Endothelial cell of umbilical vein (primary cell): ENCODE measurements at regions not wholly inside any gene's neighbourhood (a gene's known extent, or its start where the extent isn't known, plus 50 kb on each side); places are given as distances from the start of the nearest gene placed in this dataset.

ENCODE experiments used
- BruUV-seq: library from RNA; stranded (reverse); fragments of 400-500 nt; replicated peaks from 2 replicates; lab custom pipeline; 2021; lab: Mats Ljungman, UMichigan
- CTCF ChIA-PET: fragments of 300-600, 350-600 bp; sonication (Branson Sonifier 250); formaldehyde crosslinking; loops from one replicate; lab custom pipeline; 2021; ENCODE audit warnings: antibody characterized with exemption, inconsistent platforms; lab: Charles Lee
- POLR2A ChIA-PET: fragments of 300-600, 350-600 bp; sonication (Branson Sonifier 250); formaldehyde crosslinking; loops from one replicate; lab custom pipeline; 2021; ENCODE audit warnings: antibody characterized with exemption, inconsistent platforms; lab: Charles Lee
- DNase-seq: peaks from one replicate; pipeline ENCODE4 v3.0.0-alpha.2; 2011; ENCODE audit warnings: low read depth, low spot score
- FAIRE-seq: peaks from 2 replicates; lab custom pipeline; 2011; peaks lifted over from hg19 to GRCh38; lab: Jason Lieb, UNC
- H2AFZ ChIP-seq: 2 replicates; pipeline ENCODE4 v1.6.0; 2012; ENCODE audit warnings: low read depth, low read length, control low read depth, inconsistent platforms
- H3K27ac ChIP-seq: 2 replicates; pipeline ENCODE4 v1.5.1; 2011; ENCODE audit warnings: low read depth, mild to moderate bottlenecking, control low read depth, low read length, moderate library complexity; ENCODE audit not compliant: insufficient read depth
- H3K27me3 ChIP-seq, 2 experiments: 2 replicates each; pipeline versions ENCODE4 v1.6.0 to v1.6.1; 2011; ENCODE audit warnings: low read length in 2 of 2, mixed read lengths in 1 of 2; ENCODE audit not compliant: control insufficient read depth in 2 of 2, insufficient read depth in 2 of 2
- H3K36me3 ChIP-seq, 2 experiments: 2 replicates in 1 of 2; 3 replicates in 1 of 2; pipeline ENCODE4 v1.5.1; 2011; ENCODE audit warnings: low read length in 2 of 2, mild to moderate bottlenecking in 1 of 2, moderate library complexity in 1 of 2; ENCODE audit not compliant: control insufficient read depth in 2 of 2, insufficient read depth in 2 of 2; ENCODE audit errors: extremely low read depth in 1 of 2
- H3K4me1 ChIP-seq: 3 replicates; pipeline ENCODE4 v1.5.1; 2011; ENCODE audit warnings: mild to moderate bottlenecking, low read length; ENCODE audit not compliant: control insufficient read depth, insufficient read depth; ENCODE audit errors: extremely low read depth
- H3K4me2 ChIP-seq: 2 replicates; pipeline ENCODE4 v1.6.1; 2011; ENCODE audit warnings: low read length, control low read depth, mixed read lengths; ENCODE audit not compliant: insufficient read depth
- H3K4me3 ChIP-seq, 3 experiments: fragments of 200-600 bp in 1 of 3; sonication (generic), shearing (Covaris generic) in 1 of 3; replicated peaks in 1 of 3; 2 replicates each; pipeline ENCODE4 v1.5.1; 2011 to 2016; ENCODE audit warnings: control low read depth in 3 of 3, low read length in 3 of 3, mild to moderate bottlenecking in 2 of 3, inconsistent platforms in 1 of 3, low read depth in 1 of 3, moderate library complexity in 1 of 3; ENCODE audit not compliant: insufficient read depth in 1 of 3
- H3K79me2 ChIP-seq: 2 replicates; pipeline ENCODE4 v1.6.0; 2012; ENCODE audit warnings: low read length, inconsistent platforms; ENCODE audit not compliant: control insufficient read depth, insufficient read depth
- H3K9ac ChIP-seq: replicated peaks from 2 replicates; pipeline ENCODE3; 2011; ENCODE audit warnings: low read length, control low read depth; ENCODE audit not compliant: insufficient read depth; ENCODE audit errors: extremely low read depth
- H3K9me1 ChIP-seq: replicated peaks from 3 replicates; pipeline ENCODE4 v1.6.0; 2011; ENCODE audit warnings: mild to moderate bottlenecking, low read length; ENCODE audit not compliant: control insufficient read depth, insufficient read depth; ENCODE audit errors: extremely low read depth
- H3K9me3 ChIP-seq: replicated peaks from 2 replicates; pipeline ENCODE4 v1.5.1; 2012; ENCODE audit warnings: low read length, inconsistent platforms; ENCODE audit not compliant: control insufficient read depth, insufficient read depth
- H4K20me1 ChIP-seq: replicated peaks from 2 replicates; pipeline ENCODE3; 2011; ENCODE audit warnings: mild to moderate bottlenecking, low read length; ENCODE audit not compliant: control insufficient read depth, insufficient read depth; ENCODE audit errors: extremely low read depth
- EZH2 ChIP-seq: IDR thresholded peaks from 2 replicates; pipeline ENCODE4 v1.6.1; 2012; ENCODE audit warnings: borderline replicate concordance, low read depth, mild to moderate bottlenecking, moderate library complexity, low read length, inconsistent platforms; ENCODE audit not compliant: severe bottlenecking
- FOS ChIP-seq: IDR thresholded peaks from 2 replicates; pipeline ENCODE4 v1.6.1; 2011; ENCODE audit warnings: mild to moderate bottlenecking, low read length, moderate library complexity, borderline replicate concordance; ENCODE audit not compliant: insufficient read depth
- GATA2 ChIP-seq: IDR thresholded peaks from 2 replicates; pipeline ENCODE4 v1.7.0; 2011; ENCODE audit warnings: low read depth, mild to moderate bottlenecking, moderate library complexity, mixed read lengths, low read length; ENCODE audit not compliant: insufficient read length, insufficient read depth
- JUN ChIP-seq: IDR thresholded peaks from 2 replicates; pipeline ENCODE4 v1.6.1; 2011; ENCODE audit warnings: borderline replicate concordance, low read depth; ENCODE audit not compliant: insufficient read length, insufficient read depth
- MYC ChIP-seq: IDR thresholded peaks from one replicate; pipeline ENCODE4 v1.6.1; 2011; ENCODE audit warnings: mild to moderate bottlenecking, low read depth, low read length
- POLR2A ChIP-seq: IDR thresholded peaks from 2 replicates; pipeline ENCODE4 v1.6.1; 2012; ENCODE audit warnings: low read depth, mild to moderate bottlenecking, control low read depth, low read length
- POLR2AphosphoS5 ChIP-seq: IDR thresholded peaks from 2 replicates; pipeline ENCODE4 v1.6.1; 2012; ENCODE audit warnings: low read depth, mild to moderate bottlenecking, control low read depth, low read length, moderate library complexity; ENCODE audit not compliant: insufficient read depth
- dilution Hi-C: fragments of 300-500 bp; cut with MboI; formaldehyde crosslinking; loops from one replicate; pipeline ENCODE4 v1.15.0; 2019; ENCODE audit warnings: low sequenced_read_pairs; ENCODE audit not compliant: extremely low pct_ligation_motif_present
- intact Hi-C: fragments of 100-400 bp; cut with micrococcal nuclease; formaldehyde crosslinking; loops from one replicate; pipeline ENCODE4 v1.10.0; 2022
- TF ChIP-seq, protein P1 (sequence below): IDR thresholded peaks from 2 replicates; pipeline ENCODE4 v1.6.1; 2011; ENCODE audit not compliant: insufficient read depth, insufficient read length
- TF ChIP-seq, protein P2 (sequence below), 2 donors: IDR thresholded peaks; 1 replicate in 1 of 2; 2 replicates in 1 of 2; pipeline ENCODE4 v1.5.1; 2011; ENCODE audit warnings: low read length in 2 of 2, mild to moderate bottlenecking in 2 of 2, moderate library complexity in 2 of 2, control low read depth in 1 of 2, inconsistent platforms in 1 of 2, low read depth in 1 of 2; ENCODE audit not compliant: insufficient read depth in 1 of 2; ENCODE audit errors: extremely low read depth in 1 of 2

DNA sequence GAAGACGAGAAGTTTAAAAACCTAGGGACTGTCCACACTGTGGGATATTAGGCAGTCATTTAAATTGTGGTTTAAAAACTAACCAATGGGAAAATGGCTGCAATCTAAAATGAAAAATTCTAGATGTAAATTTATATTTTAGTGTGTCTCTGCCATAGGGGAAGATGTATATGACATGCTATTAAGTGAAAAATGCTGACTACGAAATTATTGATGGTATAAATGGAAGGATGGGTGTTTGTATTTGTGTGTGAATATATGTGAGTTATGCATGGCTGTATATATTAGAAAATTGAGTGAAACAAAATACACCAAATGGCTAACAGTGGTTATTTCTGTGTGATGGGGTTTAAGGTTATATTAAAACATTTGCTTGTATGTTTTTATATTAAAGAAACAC lies 260.7 kb downstream of the AJAP1 start:
- POLR2A ChIA-PET, result no interaction called here
- BruUV-seq, result no TSS peak
- Histone ChIP-seq H3K4me2 (no peak overlapping the region), H3K4me3 (no peak overlapping the region), H3K9ac (no peak overlapping the region), H2AFZ (no peak overlapping the region), H3K9me1 (no peaks in the 10 kb centered on the region), H4K20me1 (no peaks in the 10 kb centered on the region), H3K27me3 (no peaks in the 10 kb centered on the region), H3K79me2 (no peaks in the 10 kb centered on the region), H3K9me3 (peaks cover 8% of the 10 kb centered on the region), H3K36me3 (no peaks in the 10 kb centered on the region), H3K27ac (no peak overlapping the region), H3K4me1 (no peaks in the 10 kb centered on the region)
- no peak for TF ChIP-seq FOS
- dilution Hi-C loops (no loop called here), intact Hi-C loops (no loop called here)
- FAIRE-seq (no peak), DNase-seq (no peak)
- CTCF ChIA-PET, result no interaction called here

DNA sequence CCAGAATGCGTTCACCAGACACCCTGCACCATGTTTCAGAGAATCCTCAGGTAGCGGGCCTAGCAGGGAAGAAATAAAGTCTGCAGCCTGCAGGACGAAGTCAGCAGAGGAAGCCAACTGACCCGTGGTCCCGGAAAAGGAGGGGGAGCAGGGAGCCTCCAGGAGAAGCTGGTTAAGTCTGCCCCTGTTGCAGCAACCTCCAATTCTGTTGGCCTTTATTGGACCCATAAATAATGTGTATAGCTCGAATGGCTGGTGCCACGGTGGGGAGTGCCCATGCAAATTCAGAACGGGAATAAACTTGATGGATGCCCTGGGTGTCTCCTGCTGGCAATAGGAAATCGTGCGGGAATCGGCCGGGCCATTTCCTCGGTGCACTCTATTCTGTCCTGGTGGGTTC lies 254.1 kb downstream of the AJAP1 start:
- intact Hi-C loops (no loop called here), dilution Hi-C loops (no loop called here)
- Histone ChIP-seq H3K4me2 (no peak overlapping the region), H3K9me3 (peaks cover 2% of the 10 kb centered on the region), H3K4me3 (no peak overlapping the region), H3K9me1 (no peaks in the 10 kb centered on the region), H3K4me1 (no peaks in the 10 kb centered on the region), H3K79me2 (no peaks in the 10 kb centered on the region), H2AFZ (no peak overlapping the region), H3K27ac (no peak overlapping the region), H3K27me3 (no peaks in the 10 kb centered on the region), H3K9ac (no peak overlapping the region), H4K20me1 (no peaks in the 10 kb centered on the region), H3K36me3 (no peaks in the 10 kb centered on the region)
- POLR2A ChIA-PET, result no interaction called here
- DNase-seq, result no peak
- no TSS peak for BruUV-seq
- CTCF ChIA-PET, result no interaction called here
- FAIRE-seq, result no peak
- TF ChIP-seq GATA2, result no peak
- TF ChIP-seq EZH2, result no peak
- TF ChIP-seq, protein P1, sequence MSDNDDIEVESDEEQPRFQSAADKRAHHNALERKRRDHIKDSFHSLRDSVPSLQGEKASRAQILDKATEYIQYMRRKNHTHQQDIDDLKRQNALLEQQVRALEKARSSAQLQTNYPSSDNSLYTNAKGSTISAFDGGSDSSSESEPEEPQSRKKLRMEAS, result no peak
- no peak for TF ChIP-seq JUN
- no peak for TF ChIP-seq POLR2AphosphoS5
- TF ChIP-seq POLR2A, result no peak
- no peak for TF ChIP-seq FOS
- no peak for TF ChIP-seq MYC
- TF ChIP-seq, protein P2, sequence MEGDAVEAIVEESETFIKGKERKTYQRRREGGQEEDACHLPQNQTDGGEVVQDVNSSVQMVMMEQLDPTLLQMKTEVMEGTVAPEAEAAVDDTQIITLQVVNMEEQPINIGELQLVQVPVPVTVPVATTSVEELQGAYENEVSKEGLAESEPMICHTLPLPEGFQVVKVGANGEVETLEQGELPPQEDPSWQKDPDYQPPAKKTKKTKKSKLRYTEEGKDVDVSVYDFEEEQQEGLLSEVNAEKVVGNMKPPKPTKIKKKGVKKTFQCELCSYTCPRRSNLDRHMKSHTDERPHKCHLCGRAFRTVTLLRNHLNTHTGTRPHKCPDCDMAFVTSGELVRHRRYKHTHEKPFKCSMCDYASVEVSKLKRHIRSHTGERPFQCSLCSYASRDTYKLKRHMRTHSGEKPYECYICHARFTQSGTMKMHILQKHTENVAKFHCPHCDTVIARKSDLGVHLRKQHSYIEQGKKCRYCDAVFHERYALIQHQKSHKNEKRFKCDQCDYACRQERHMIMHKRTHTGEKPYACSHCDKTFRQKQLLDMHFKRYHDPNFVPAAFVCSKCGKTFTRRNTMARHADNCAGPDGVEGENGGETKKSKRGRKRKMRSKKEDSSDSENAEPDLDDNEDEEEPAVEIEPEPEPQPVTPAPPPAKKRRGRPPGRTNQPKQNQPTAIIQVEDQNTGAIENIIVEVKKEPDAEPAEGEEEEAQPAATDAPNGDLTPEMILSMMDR (IDR thresholded peaks at IDR 0.05; ENCODE audit: extremely low read depth in 1 of 2, insufficient read depth in 1 of 2, low read depth in 1 of 2, low read length in 2 of 2), result no peak
